PC-3 (cell line): ENCODE measurements at regions not wholly inside any gene's neighbourhood (a gene's known extent, or its start where the extent isn't known, plus 50 kb on each side); places are given as distances from the start of the nearest gene placed in this dataset.

Experiments
- CTCF ChIP-seq: fragments of 300-600 bp; sonication (generic); conservative IDR thresholded peaks from 2 replicates; pipeline ENCODE4 v1.5.1; 2017; ENCODE audit warnings: antibody characterized with exemption, low read depth, mild to moderate bottlenecking, low read length
- EZH2 ChIP-seq: fragments of 300-600 bp; sonication (generic); IDR thresholded peaks from one replicate; pipeline ENCODE4 v1.6.1; 2017; ENCODE audit warnings: antibody characterized with exemption, mild to moderate bottlenecking, low read length; ENCODE audit not compliant: unreplicated experiment
- EZH2phosphoT487 ChIP-seq: fragments of 300-600 bp; sonication (generic); IDR thresholded peaks from 2 replicates; pipeline ENCODE4 v1.6.1; 2018; ENCODE audit warnings: mild to moderate bottlenecking, antibody characterized with exemption, low read length, borderline replicate concordance

GRCh38 chr7:70919481-70920073 is 212.4 kb upstream of the GALNT17 start:
- TF ChIP-seq CTCF (no peak), EZH2 (no peak), EZH2phosphoT487 (no peak)
